ENCODE measurements at regions not wholly inside any gene's neighbourhood (a gene's known extent, or its start where the extent isn't known, plus 50 kb on each side); places are given as distances from the start of the nearest gene placed in this dataset.

- DNase-seq (ENCODE audit: low read depth in 2 of 2), result no peak
Observed at GRCh38 chr6:92169506-92169905, 1249.9 kb downstream of the EPHA7 start.

- no peak for DNase-seq (ENCODE audit: low read depth in 2 of 2)
Observed at GRCh38 chr6:92166666-92167065, 1252.7 kb downstream of the EPHA7 start.

GRCh38 chr6:92161953-92162352, 1257.4 kb downstream of the EPHA7 start:
- no peak for DNase-seq (ENCODE audit: low read depth in 2 of 2)

GRCh38 chr6:92160226-92160625, 1259.1 kb downstream of the EPHA7 start:
- DNase-seq (ENCODE audit: low read depth in 2 of 2), result no peak

- no peak for DNase-seq (ENCODE audit: low read depth in 2 of 2)
Observed at GRCh38 chr6:92159046-92159445, 1260.3 kb downstream of the EPHA7 start.

- DNase-seq (ENCODE audit: low read depth in 2 of 2), result no peak
Observed at GRCh38 chr6:92150553-92150952, 1268.8 kb downstream of the EPHA7 start.

GRCh38 chr6:92147246-92147645, 1272.1 kb downstream of the EPHA7 start:
- DNase-seq (ENCODE audit: low read depth in 2 of 2), result no peak

- DNase-seq (ENCODE audit: low read depth in 2 of 2), result no peak
Observed at GRCh38 chr6:92139601-92140000, 1279.8 kb downstream of the EPHA7 start.

GRCh38 chr6:92132957-92133356, 1286.4 kb downstream of the EPHA7 start:
- no peak for DNase-seq (ENCODE audit: low read depth in 2 of 2)

- DNase-seq (ENCODE audit: low read depth in 2 of 2), result no peak
Observed at GRCh38 chr6:92132457-92132856, 1286.9 kb downstream of the EPHA7 start.

GRCh38 chr6:92130944-92131343, 1288.4 kb downstream of the EPHA7 start:
- DNase-seq (ENCODE audit: low read depth in 2 of 2), result no peak

- DNase-seq (ENCODE audit: low read depth in 2 of 2), result no peak
Observed at GRCh38 chr6:92126983-92127382, 1292.4 kb downstream of the EPHA7 start.

- no peak for DNase-seq (ENCODE audit: low read depth in 2 of 2)
Observed at GRCh38 chr6:92126088-92126487, 1293.3 kb downstream of the EPHA7 start.

- no peak for DNase-seq (ENCODE audit: low read depth in 2 of 2)
Observed at GRCh38 chr6:92125681-92126080, 1293.7 kb downstream of the EPHA7 start.

- DNase-seq (ENCODE audit: low read depth in 2 of 2), result no peak
Observed at GRCh38 chr6:92124200-92124651, 1295.1 kb downstream of the EPHA7 start.

- peak in 1 of 2 donors; percentile 68 for DNase-seq (ENCODE audit: low read depth in 2 of 2)
Observed at GRCh38 chr6:92122746-92123145, 1296.6 kb downstream of the EPHA7 start.

- DNase-seq (ENCODE audit: low read depth in 2 of 2), result no peak
Observed at GRCh38 chr6:92121228-92121627, 1298.1 kb downstream of the EPHA7 start.

- no peak for DNase-seq (ENCODE audit: low read depth in 2 of 2)
Observed at GRCh38 chr6:92117800-92118199, 1301.6 kb downstream of the EPHA7 start.

GRCh38 chr6:92114797-92115196, 1304.6 kb downstream of the EPHA7 start:
- no peak for DNase-seq (ENCODE audit: low read depth in 2 of 2)

GRCh38 chr6:92114091-92114675, 1305.2 kb downstream of the EPHA7 start:
- DNase-seq (ENCODE audit: low read depth in 2 of 2), result no peak

GRCh38 chr6:92111386-92111785, 1308.0 kb downstream of the EPHA7 start:
- no peak for DNase-seq (ENCODE audit: low read depth in 2 of 2)

- no peak for DNase-seq (ENCODE audit: low read depth in 2 of 2)
Observed at GRCh38 chr6:92110403-92110802, 1309.0 kb downstream of the EPHA7 start.

GRCh38 chr6:92109956-92110355, 1309.4 kb downstream of the EPHA7 start:
- DNase-seq (ENCODE audit: low read depth in 2 of 2), result no peak

GRCh38 chr6:92109256-92109655, 1310.1 kb downstream of the EPHA7 start:
- DNase-seq (ENCODE audit: low read depth in 2 of 2), result no peak
